ENCODE measurements at regions not wholly inside any gene's neighbourhood (a gene's known extent, or its start where the extent isn't known, plus 50 kb on each side); places are given as distances from the start of the nearest gene placed in this dataset.
A peak's percentile ranks its signal among the peaks of the same experiment; 100 is the strongest.

DNA sequence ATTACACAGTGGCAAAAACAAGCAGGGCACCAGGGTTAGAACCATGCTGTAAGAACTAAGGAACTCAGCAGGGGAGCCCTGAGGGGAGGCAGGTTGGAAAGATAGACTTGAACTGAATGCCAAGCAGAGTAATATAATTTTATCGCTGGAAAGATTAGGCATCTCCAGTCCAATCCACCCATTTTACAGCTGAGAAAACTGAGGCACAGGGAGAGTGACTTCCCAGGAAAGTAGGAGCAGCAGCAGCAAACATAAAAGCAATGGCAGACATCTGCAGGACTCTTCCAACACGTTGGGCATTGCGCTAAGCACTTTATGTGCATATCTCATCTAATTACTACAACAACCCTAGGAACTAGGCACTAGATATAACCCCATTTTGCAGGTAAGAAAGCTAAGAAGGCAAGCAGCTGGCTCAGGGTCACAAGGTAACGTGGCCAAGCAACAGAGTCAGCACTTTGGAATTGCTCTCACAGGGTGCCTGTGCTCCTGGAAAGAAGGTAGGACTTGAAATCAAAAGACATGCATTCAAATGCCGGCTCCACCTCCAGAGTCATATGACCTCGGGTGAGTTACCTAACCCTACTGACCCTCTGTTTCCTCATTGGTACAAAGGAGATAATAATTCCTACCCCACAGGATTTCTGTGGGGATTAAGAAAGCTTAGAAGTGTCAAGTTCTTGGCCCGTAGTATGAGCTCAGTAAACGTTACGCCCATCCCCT is 215.3 kb downstream of the BARX2 start:
- no peak for DNase-seq

- DNase-seq = no peak
These were observed 215.9 kb downstream of the BARX2 start for GRCh38 chr11:129591527-129591926.

DNA sequence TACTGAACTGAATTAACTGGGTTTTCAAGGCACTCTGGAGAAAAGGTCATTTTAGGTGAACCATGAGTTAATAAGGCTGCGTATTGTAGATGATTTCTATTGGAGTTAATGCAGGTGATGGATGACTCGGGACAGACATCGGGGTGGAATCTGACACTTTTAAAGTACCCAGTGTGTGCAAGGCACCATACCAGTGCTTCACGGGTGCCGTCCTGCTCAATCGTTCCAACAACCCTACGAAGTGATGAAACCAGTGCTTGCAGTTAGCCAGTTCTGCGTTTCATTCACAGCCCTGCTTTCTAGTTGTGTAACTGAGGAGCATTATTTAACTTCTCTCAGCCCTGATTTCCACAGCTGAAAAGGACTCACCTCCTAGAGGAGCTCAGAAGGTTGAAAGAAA is 216.5 kb downstream of the BARX2 start:
- no peak for DNase-seq

- peak; percentile 98 for DNase-seq
These were observed 217.4 kb downstream of the BARX2 start for GRCh38 chr11:129593098-129593497.

GRCh38 chr11:129595038-129595962 is 219.7 kb downstream of the BARX2 start:
- DNase-seq = no peak

- DNase-seq = no peak
These were observed 219.3 kb upstream of the TMEM45B start for GRCh38 chr11:129596351-129596750.

DNA sequence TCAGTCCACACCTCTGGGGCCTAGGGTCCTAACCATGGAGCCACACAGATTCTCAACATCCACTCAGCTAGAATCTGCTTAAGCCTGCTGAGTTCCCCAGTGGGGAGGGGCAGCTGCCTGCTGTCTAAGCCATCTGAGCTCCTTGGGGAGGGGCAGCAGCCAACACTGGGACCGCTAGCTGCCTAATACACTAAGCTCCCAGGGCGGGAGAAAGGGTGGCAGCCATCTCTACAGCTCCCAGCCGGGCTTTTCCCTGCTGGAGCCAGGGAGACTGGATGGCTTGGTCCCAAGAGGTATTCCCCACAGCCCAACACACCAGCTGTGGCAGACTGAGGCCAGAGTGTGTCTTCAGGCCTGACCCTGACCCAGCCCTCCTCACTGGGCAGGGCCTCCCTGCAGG is 217.3 kb upstream of the TMEM45B start:
- no peak for DNase-seq

DNA sequence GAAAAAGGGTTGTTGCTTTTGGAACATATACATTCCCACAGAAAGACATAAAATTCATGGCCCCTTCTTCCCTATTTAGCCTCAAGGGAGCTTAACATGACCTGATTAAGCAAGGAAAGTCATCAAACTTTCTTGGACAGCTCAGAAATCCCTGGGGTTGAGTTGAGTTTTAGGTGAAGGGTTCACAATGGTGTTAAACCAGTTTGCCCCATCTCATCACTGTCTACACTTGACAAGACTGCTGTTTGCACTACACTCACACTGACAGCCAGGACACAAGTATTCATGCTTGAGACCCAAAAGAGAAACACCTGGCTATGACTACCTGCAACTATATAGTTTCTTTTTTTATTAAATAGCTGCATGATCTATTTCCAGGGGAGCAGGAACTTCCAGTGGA is 209.8 kb upstream of the TMEM45B start:
- DNase-seq = no peak

- no peak for DNase-seq
These were observed 206.9 kb upstream of the TMEM45B start for GRCh38 chr11:129608711-129609110.

DNA sequence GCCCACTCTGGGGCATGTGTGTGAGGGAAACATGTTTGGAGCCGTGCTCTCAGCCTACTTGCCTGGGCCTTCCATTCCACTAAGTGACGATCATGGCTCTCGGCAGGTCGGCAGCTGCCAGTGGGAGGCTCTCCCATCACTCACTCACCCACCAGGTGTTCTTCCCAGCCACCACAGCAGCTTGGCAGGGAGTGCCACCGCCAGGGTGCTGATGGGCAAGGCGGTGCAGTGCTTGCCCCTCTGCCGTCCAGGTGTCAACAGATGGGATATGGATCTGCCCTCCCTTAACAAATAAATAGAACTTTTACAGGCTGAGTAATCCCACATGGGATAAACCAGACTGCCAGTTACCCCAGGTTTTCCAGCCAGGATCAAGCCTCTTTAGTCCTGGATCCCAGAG is 205.5 kb upstream of the TMEM45B start:
- DNase-seq = no peak

DNA sequence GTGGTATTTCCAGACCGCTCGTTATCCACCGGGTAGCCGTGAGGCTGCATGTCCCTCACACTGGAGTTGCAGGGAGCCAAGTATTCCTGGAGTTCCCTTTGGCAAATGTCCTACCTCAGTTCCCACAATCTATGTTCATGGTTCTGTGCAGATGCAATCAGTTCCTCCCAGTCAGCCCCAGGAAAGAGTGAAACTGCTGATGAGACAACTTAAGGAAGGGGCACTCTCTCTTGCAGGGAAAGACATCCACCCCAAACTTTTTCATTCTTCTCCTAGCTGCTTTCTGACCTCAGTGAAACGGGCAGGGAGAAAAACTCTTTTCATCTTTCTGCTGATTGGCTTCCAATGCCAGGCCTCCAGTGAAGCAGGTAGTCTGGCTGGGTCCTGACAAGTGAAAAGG is 205.1 kb upstream of the TMEM45B start:
- DNase-seq = no peak

- peak; percentile 88 for DNase-seq
These were observed 203.8 kb upstream of the TMEM45B start for GRCh38 chr11:129611661-129612446.

- peak; percentile 99 for DNase-seq
These were observed 203.1 kb upstream of the TMEM45B start for GRCh38 chr11:129612447-129612961.

GRCh38 chr11:129613071-129613470 is 202.6 kb upstream of the TMEM45B start:
- DNase-seq = no peak

GRCh38 chr11:129614256-129614944 is 201.2 kb upstream of the TMEM45B start:
- DNase-seq = no peak

- no peak for DNase-seq
These were observed 197.5 kb upstream of the TMEM45B start for GRCh38 chr11:129618046-129618569.

- peak; percentile 51 for DNase-seq
These were observed 195.2 kb upstream of the TMEM45B start for GRCh38 chr11:129620237-129621104.

- peak; percentile 38 for DNase-seq
These were observed 189.7 kb upstream of the TMEM45B start for GRCh38 chr11:129625930-129626329.

DNA sequence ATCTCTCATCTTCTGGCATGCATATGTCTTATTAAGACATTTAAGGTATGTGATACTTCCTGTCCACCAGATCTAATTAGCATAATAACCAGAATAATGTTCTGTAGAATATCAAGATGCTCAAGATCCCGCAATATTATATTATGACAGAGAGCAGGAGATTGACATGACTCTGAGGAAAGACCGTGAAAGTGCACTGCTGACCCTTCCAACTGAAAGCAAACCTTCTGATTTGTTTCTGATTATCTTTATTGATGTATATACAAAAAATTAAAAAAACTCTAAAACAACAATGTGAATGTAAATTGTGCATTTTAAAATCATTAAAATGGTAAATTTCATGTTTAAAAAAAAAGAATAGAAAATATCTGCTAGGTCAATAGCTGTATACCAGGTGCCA is 184.4 kb upstream of the TMEM45B start:
- no peak for DNase-seq

DNA sequence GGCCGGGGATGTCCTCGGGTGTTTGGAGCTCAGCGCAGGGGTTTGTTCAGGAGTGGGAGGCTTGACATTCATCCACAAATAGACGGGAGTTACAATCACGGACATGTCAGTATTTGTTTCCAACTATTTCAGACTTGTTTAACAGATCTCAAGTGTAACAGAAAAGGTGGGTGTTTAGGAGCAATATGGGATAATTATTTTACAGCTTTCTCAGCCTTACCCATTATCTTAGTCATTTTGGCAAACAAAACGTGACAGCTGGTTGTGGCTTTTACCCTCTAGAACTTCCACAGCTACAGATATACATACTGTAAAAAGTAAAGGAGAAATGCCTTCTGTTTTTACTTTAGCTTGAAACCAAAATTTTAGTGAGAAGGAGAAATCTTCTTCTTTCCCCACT is 178.7 kb upstream of the TMEM45B start:
- DNase-seq = no peak

DNA sequence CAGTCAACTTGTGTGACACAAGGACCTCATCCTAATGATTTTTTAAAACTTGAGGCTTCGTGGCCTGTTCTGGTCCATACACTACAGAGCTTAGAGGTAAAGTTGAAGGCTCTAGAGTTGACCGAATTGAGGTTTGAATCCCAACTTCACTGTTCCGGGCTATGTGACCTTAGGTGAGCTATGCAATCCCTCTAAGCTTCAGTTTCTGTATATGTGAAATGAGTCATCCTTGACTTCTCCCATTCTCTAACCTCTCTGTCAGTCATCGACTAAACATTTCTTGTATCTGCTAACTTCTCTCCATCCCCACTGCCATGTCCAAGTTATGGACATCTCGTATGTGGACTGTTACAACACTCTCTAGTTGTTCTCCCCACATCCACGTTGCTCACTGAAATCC is 178.2 kb upstream of the TMEM45B start:
- no peak for DNase-seq

All from NCI-H526 treated with DMSO at 0.1 percent for 48 hours (cell line).